ENCODE measurements at regions not wholly inside any gene's neighbourhood (a gene's known extent, or its start where the extent isn't known, plus 50 kb on each side); places are given as distances from the start of the nearest gene placed in this dataset.
"Not testable (repeated sequence)": the region's sequence is repeated elsewhere in the genome, so short reads cannot be mapped to it uniquely, and the experiment has no call there.

GRCh38 chr12:74595696-74596095, 58.1 kb downstream of the ATXN7L3B start:
- intact Hi-C loops (cut with micrococcal nuclease) = no loop called here

GRCh38 chr12:74598819-74599218, 61.2 kb downstream of the ATXN7L3B start:
- intact Hi-C loops (cut with micrococcal nuclease) = no loop called here

GRCh38 chr12:74599932-74600331, 62.3 kb downstream of the ATXN7L3B start:
- intact Hi-C loops (cut with micrococcal nuclease) = no loop called here

GRCh38 chr12:74600817-74601216, 63.2 kb downstream of the ATXN7L3B start:
- intact Hi-C loops (cut with micrococcal nuclease) = not testable (repeated sequence)

- intact Hi-C loops (cut with micrococcal nuclease) = no loop called here
Observed at GRCh38 chr12:74602881-74603672, 65.4 kb downstream of the ATXN7L3B start.

GRCh38 chr12:74608231-74608775, 70.7 kb downstream of the ATXN7L3B start:
- intact Hi-C loops (cut with micrococcal nuclease) = no loop called here

GRCh38 chr12:74610711-74611110, 73.1 kb downstream of the ATXN7L3B start:
- intact Hi-C loops (cut with micrococcal nuclease) = no loop called here

GRCh38 chr12:74614426-74614825, 76.8 kb downstream of the ATXN7L3B start:
- intact Hi-C loops (cut with micrococcal nuclease) = no loop called here

- intact Hi-C loops (cut with micrococcal nuclease) = no loop called here
Observed at GRCh38 chr12:74619084-74619483, 81.4 kb downstream of the ATXN7L3B start.

- intact Hi-C loops (cut with micrococcal nuclease) = no loop called here
Observed at GRCh38 chr12:74619884-74620283, 82.2 kb downstream of the ATXN7L3B start.

- intact Hi-C loops (cut with micrococcal nuclease) = no loop called here
Observed at GRCh38 chr12:74620921-74621320, 83.3 kb downstream of the ATXN7L3B start.

- intact Hi-C loops (cut with micrococcal nuclease) = no loop called here
Observed at GRCh38 chr12:74624201-74624600, 86.6 kb downstream of the ATXN7L3B start.

- intact Hi-C loops (cut with micrococcal nuclease) = loop anchor here (1.0 kb wide), 1 partner anchor 17 kb away; no protein-coding TSS in a partner anchor
Observed at GRCh38 chr12:74626397-74626796, 88.8 kb downstream of the ATXN7L3B start.

- intact Hi-C loops (cut with micrococcal nuclease) = no loop called here
Observed at GRCh38 chr12:74641262-74641661, 103.6 kb downstream of the ATXN7L3B start.

GRCh38 chr12:74641694-74642093, 104.1 kb downstream of the ATXN7L3B start:
- intact Hi-C loops (cut with micrococcal nuclease) = no loop called here

- intact Hi-C loops (cut with micrococcal nuclease) = no loop called here
Observed at GRCh38 chr12:74644681-74645080, 107.0 kb downstream of the ATXN7L3B start.

- intact Hi-C loops (cut with micrococcal nuclease) = no loop called here
Observed at GRCh38 chr12:74646831-74647230, 109.2 kb downstream of the ATXN7L3B start.

GRCh38 chr12:74647256-74647655, 109.6 kb downstream of the ATXN7L3B start:
- intact Hi-C loops (cut with micrococcal nuclease) = no loop called here

GRCh38 chr12:74656251-74656650, 118.6 kb downstream of the ATXN7L3B start:
- intact Hi-C loops (cut with micrococcal nuclease) = no loop called here

- intact Hi-C loops (cut with micrococcal nuclease) = no loop called here
Observed at GRCh38 chr12:74660442-74660841, 122.8 kb downstream of the ATXN7L3B start.

- intact Hi-C loops (cut with micrococcal nuclease) = no loop called here
Observed at GRCh38 chr12:74663958-74664357, 126.3 kb downstream of the ATXN7L3B start.

- intact Hi-C loops (cut with micrococcal nuclease) = no loop called here
Observed at GRCh38 chr12:74665690-74666089, 128.1 kb downstream of the ATXN7L3B start.

- intact Hi-C loops (cut with micrococcal nuclease) = no loop called here
Observed at GRCh38 chr12:74671421-74671820, 133.8 kb downstream of the ATXN7L3B start.
